ENCODE measurements at regions not wholly inside any gene's neighbourhood (a gene's known extent, or its start where the extent isn't known, plus 50 kb on each side); places are given as distances from the start of the nearest gene placed in this dataset.

DNA sequence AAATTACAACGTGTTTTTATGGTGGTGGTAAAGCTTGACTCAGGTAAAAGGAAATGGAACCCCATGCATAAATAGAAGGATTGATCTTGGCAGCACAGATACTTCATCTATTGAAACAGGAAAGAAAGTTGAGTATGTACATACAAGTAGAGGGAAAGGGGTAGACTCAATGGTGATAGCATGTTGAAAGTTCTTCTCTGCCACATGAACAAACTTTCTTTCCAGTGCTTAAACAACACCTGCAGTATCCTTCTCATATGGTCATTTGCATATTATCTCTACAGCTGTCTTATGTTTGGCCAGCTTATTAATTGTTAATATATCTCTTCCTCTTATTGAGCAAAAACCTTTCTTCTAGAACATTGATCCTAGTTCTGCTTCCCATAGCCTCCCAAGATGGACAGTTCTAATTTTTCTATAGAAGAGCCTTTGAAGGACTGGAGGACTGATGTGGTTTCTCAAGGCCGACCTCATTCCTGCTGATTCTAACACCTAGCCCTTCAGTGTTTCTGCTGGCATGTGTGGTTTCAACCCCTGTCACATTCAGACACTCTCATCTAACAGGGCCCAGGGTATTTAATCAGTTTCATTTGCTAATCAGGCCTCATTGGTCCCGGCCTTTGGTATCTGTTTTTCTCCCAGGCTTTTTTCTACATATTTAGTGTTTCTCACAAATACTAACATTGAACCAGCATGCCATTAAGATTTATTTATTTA lies 108.1 kb upstream of the SPRY1 start:
- no peaks in the 10 kb centered on the region for H3K79me2 ChIP-seq (ENCODE audit: insufficient read depth, low read depth, low read length)
- intact Hi-C loops (cut with micrococcal nuclease; ENCODE audit: unreplicated experiment) = no loop called here
- H3K36me3 ChIP-seq (ENCODE audit: insufficient read depth, low read length) = peaks cover 9% of the 10 kb centered on the region; the same call in 1 of the 2 replicates
- H3K27ac ChIP-seq (ENCODE audit: low read depth, low read length, poor library complexity, severe bottlenecking) = no peak overlapping the region
- no peak overlapping the region for H2AFZ ChIP-seq (ENCODE audit: low read length)
- peaks cover 11% of the 10 kb centered on the region for H3K4me1 ChIP-seq (ENCODE audit: insufficient read depth, low read length, poor library complexity, severe bottlenecking)
- peak; percentile 27 for DNase-seq (ENCODE audit: low spot score)
- no peaks in the 10 kb centered on the region for H4K20me1 ChIP-seq (ENCODE audit: insufficient read depth, low read length)
- BruUV-seq (replicated peaks) = no TSS peak
- no peak overlapping the region for H3K4me3 ChIP-seq (ENCODE audit: low read depth, low read length, poor library complexity, severe bottlenecking)
- no peak for TF ChIP-seq EZH2phosphoT487 (IDR thresholded peaks at IDR 0.05; ENCODE audit: borderline replicate concordance, low read depth, low read length)
- TF ChIP-seq CTCF (conservative IDR thresholded peaks at IDR 0.05; ENCODE audit: low read length) = no peak
- H3K9me2 ChIP-seq (ENCODE audit: insufficient read depth, low read length) = no peaks in the 10 kb centered on the region
- peaks cover 19% of the 10 kb centered on the region; the same call in 1 of the 2 replicates for H3K9me3 ChIP-seq (ENCODE audit: low read length)
- H3K4me2 ChIP-seq (ENCODE audit: low read length) = peak overlapping the region; percentile 3; the same call in 1 of the 2 replicates
- POLR2A ChIA-PET = interaction anchor here (0.6 to 0.9 kb wide), 4 partner anchors 8 to 969 kb away, joined by 3 to 6 read pairs (median 4); no protein-coding TSS in a partner anchor
- CTCF ChIA-PET (ENCODE audit: unreplicated experiment) = no interaction called here

DNA sequence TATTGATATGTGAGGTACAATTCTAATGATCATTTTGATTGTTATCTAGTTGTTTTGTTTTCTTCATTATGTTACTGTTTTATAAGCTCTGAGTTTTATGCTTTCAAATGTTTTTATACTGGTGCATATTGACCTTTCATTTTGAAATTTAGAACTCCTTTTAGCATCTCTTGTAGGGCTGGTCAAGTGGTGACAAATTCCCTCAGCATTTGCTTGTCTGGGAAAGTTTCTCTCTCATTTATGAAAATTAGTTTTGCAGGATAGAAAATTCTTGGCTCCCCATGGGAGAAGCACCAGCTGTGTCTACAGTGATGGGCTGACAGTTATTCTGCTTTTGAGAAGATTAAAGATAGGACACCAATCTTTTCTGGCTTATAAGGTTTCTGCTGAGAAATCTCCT lies 105.3 kb upstream of the SPRY1 start:
- ChIA-PET CTCF (ENCODE audit: unreplicated experiment) (no interaction called here), POLR2A (interaction anchor here (1.1 kb wide), 2 partner anchors 23 to 127 kb away, joined by 3 read pairs; no protein-coding TSS in a partner anchor)
- no peak overlapping the region for H3K4me2 ChIP-seq (ENCODE audit: low read length)
- peaks cover 19% of the 10 kb centered on the region; the same call in 1 of the 2 replicates for H3K9me3 ChIP-seq (ENCODE audit: low read length)
- TF ChIP-seq CTCF (conservative IDR thresholded peaks at IDR 0.05; ENCODE audit: low read length) (no peak), EZH2phosphoT487 (IDR thresholded peaks at IDR 0.05; ENCODE audit: borderline replicate concordance, low read depth, low read length) (no peak)
- no peaks in the 10 kb centered on the region for H4K20me1 ChIP-seq (ENCODE audit: insufficient read depth, low read length)
- peaks cover 9% of the 10 kb centered on the region; the same call in 1 of the 2 replicates for H3K36me3 ChIP-seq (ENCODE audit: insufficient read depth, low read length)
- H3K9me2 ChIP-seq (ENCODE audit: insufficient read depth, low read length) = no peaks in the 10 kb centered on the region
- H3K4me1 ChIP-seq (ENCODE audit: insufficient read depth, low read length, poor library complexity, severe bottlenecking) = peaks cover 11% of the 10 kb centered on the region
- H2AFZ ChIP-seq (ENCODE audit: low read length) = no peak overlapping the region
- intact Hi-C loops (cut with micrococcal nuclease; ENCODE audit: unreplicated experiment) = no loop called here
- no TSS peak for BruUV-seq (replicated peaks)
- no peak overlapping the region for H3K4me3 ChIP-seq (ENCODE audit: low read depth, low read length, poor library complexity, severe bottlenecking)
- no peaks in the 10 kb centered on the region for H3K79me2 ChIP-seq (ENCODE audit: insufficient read depth, low read depth, low read length)
- no peak overlapping the region for H3K27ac ChIP-seq (ENCODE audit: low read depth, low read length, poor library complexity, severe bottlenecking)
- no peak for DNase-seq (ENCODE audit: low spot score)

GRCh38 chr4:123297836-123298235 lies 98.8 kb upstream of the SPRY1 start:
- TF ChIP-seq CTCF (conservative IDR thresholded peaks at IDR 0.05; ENCODE audit: low read length) (no peak), EZH2phosphoT487 (IDR thresholded peaks at IDR 0.05; ENCODE audit: borderline replicate concordance, low read depth, low read length) (no peak)
- 0 out of 2 replicates have a peak overlapping the region, but pooled peaks have one; percentile 1 for H3K4me2 ChIP-seq (ENCODE audit: low read length)
- no peak overlapping the region for H3K4me3 ChIP-seq (ENCODE audit: low read depth, low read length, poor library complexity, severe bottlenecking)
- no TSS peak for BruUV-seq (replicated peaks)
- intact Hi-C loops (cut with micrococcal nuclease; ENCODE audit: unreplicated experiment) = no loop called here
- H3K9me2 ChIP-seq (ENCODE audit: insufficient read depth, low read length) = no peaks in the 10 kb centered on the region
- DNase-seq (ENCODE audit: low spot score) = peak; percentile 37
- no peaks in the 10 kb centered on the region for H3K9me3 ChIP-seq (ENCODE audit: low read length)
- no peak overlapping the region for H2AFZ ChIP-seq (ENCODE audit: low read length)
- ChIA-PET POLR2A (no interaction called here), CTCF (ENCODE audit: unreplicated experiment) (no interaction called here)
- no peaks in the 10 kb centered on the region for H3K79me2 ChIP-seq (ENCODE audit: insufficient read depth, low read depth, low read length)
- H3K36me3 ChIP-seq (ENCODE audit: insufficient read depth, low read length) = no peaks in the 10 kb centered on the region
- no peaks in the 10 kb centered on the region for H4K20me1 ChIP-seq (ENCODE audit: insufficient read depth, low read length)
- H3K4me1 ChIP-seq (ENCODE audit: insufficient read depth, low read length, poor library complexity, severe bottlenecking) = peaks cover 31% of the 10 kb centered on the region
- no peak overlapping the region for H3K27ac ChIP-seq (ENCODE audit: low read depth, low read length, poor library complexity, severe bottlenecking)

All from OCI-LY7 (cell line).